Activated naive CD4-positive, alpha-beta T cell treated with anti-CD3 and anti-CD28 coated beads, Interleukin-2, amount 50 U/mL, for 24 hours (primary cell): ENCODE measurements at regions not wholly inside any gene's neighbourhood (a gene's known extent, or its start where the extent isn't known, plus 50 kb on each side); places are given as distances from the start of the nearest gene placed in this dataset.

Experiments
- H3K27ac Mint-ChIP-seq: one replicate; pipeline ENCODE4 v1.8.0; 2021; ENCODE audit warnings: mild to moderate bottlenecking, mixed read lengths
- H3K27me3 Mint-ChIP-seq: one replicate; pipeline ENCODE4 v1.8.0; 2021; ENCODE audit warnings: mixed read lengths
- H3K36me3 Mint-ChIP-seq: one replicate; pipeline ENCODE4 v1.8.0; 2021; ENCODE audit warnings: mixed read lengths
- H3K4me1 Mint-ChIP-seq: one replicate; pipeline ENCODE4 v1.8.0; 2021; ENCODE audit warnings: mixed read lengths
- H3K4me3 Mint-ChIP-seq: one replicate; pipeline ENCODE4 v1.8.0; 2021; ENCODE audit warnings: mild to moderate bottlenecking, mixed read lengths
- H3K9me3 Mint-ChIP-seq: one replicate; pipeline ENCODE4 v1.8.0; 2021; ENCODE audit warnings: mixed read lengths

GRCh38 chr11:69563946-69564775 lies 76.8 kb upstream of the CCND1 start:
- peaks cover 9% of the 10 kb centered on the region for H3K27me3 Mint-ChIP-seq
- H3K4me3 Mint-ChIP-seq, result no peak overlapping the region
- peaks cover 8% of the 10 kb centered on the region for H3K9me3 Mint-ChIP-seq
- H3K36me3 Mint-ChIP-seq, result no peaks in the 10 kb centered on the region
- H3K4me1 Mint-ChIP-seq, result peaks cover 16% of the 10 kb centered on the region
- H3K27ac Mint-ChIP-seq, result no peak overlapping the region

GRCh38 chr11:69566001-69566400 lies 75.0 kb upstream of the CCND1 start:
- Mint-ChIP-seq H3K9me3 (peaks cover under 1% of the 10 kb centered on the region), H3K27me3 (peaks cover 6% of the 10 kb centered on the region), H3K4me3 (no peak overlapping the region), H3K27ac (no peak overlapping the region), H3K36me3 (no peaks in the 10 kb centered on the region), H3K4me1 (peaks cover under 1% of the 10 kb centered on the region)

DNA sequence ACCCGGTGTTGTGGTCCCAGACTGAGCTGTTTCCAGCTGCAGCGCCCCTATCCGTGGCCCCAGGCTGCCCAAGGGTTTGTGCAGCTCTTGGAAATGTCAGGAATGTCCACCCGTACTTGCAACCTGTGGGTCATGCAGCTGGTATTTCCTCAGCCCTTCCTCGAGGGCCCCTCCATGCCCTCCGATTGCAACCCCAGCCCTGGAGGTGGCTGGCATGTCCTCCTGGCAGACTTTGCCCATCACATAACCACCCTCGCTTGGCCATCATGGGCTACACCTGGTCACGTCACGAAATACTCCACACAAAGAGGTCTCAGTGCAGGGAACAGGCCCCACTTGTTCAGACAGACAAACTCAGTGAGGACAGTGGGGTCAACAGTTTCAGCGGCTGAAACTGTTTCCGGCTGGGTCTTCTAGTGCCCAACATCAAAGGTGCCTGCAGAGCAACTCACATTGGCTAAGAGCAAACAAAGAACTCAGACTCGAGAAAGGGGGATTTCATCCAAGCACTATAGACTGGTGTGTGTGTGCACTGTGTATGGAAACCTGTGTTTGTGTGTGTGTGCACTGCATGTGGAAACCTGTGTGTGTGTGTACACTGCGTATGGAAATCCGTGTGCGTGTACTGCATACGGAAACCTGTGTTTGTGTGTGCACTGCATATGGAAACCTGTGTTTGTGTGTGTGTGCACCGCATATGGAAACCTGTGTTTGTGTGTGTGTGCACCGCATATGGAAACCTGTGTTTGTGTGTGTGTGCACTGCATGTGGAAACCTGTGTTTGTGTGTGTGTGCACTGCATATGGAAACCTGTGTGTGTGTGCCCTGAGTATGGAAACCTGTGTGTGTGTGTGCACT lies 72.8 kb upstream of the CCND1 start:
- Mint-ChIP-seq H3K4me3 (no peak overlapping the region), H3K4me1 (no peaks in the 10 kb centered on the region), H3K27ac (no peak overlapping the region), H3K27me3 (peaks cover 6% of the 10 kb centered on the region), H3K36me3 (no peaks in the 10 kb centered on the region), H3K9me3 (no peaks in the 10 kb centered on the region)

- Mint-ChIP-seq H3K27ac (no peak overlapping the region), H3K4me1 (no peaks in the 10 kb centered on the region), H3K9me3 (no peaks in the 10 kb centered on the region), H3K27me3 (peaks cover 3% of the 10 kb centered on the region), H3K4me3 (no peak overlapping the region), H3K36me3 (no peaks in the 10 kb centered on the region)
These were observed 72.2 kb upstream of the CCND1 start for GRCh38 chr11:69568809-69569097.

DNA sequence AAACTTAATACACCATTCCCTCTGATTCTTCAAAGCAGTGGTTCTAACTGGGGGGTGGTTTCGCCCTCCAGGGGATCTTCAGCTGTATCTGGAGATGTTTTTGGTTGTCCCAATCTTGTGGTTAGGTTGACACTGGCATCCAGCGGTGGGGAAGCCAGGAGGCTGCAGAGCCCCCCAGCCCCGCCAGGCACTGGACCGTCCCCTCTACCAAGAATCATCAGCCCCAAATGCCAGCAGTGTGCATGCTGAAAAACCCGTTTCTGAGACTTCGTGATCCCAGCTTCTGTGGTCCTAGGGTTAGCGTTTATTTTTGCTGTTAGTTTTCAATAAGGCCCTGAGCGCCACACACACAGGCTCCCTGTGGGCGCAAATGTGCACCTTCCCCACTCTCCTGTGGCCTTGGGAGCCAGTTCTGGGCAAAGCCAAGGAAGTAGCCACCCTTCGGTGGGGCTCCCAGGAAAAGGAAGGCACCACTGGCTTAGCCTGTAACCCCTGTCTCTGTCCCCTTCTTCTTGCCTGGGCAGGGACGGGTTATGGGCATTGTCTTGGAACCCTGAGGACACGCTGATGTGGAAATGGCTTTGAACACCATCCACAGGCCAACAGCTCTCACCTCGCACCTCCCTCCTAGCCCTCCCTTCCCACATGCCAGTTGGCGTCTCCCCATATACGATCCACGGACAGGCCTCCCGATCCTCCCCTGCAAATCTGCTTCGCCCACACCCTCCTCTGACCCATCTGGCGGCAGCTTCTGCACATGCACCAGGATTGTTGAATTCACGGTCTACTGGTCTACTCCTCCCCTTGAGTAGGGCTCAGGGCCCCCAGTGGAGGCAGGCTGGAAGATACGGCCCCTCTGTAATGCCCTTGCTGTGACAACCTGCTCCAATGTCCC lies 71.4 kb upstream of the CCND1 start:
- Mint-ChIP-seq H3K4me1 (no peaks in the 10 kb centered on the region), H3K36me3 (no peaks in the 10 kb centered on the region), H3K9me3 (no peaks in the 10 kb centered on the region), H3K27me3 (peaks cover 2% of the 10 kb centered on the region), H3K27ac (no peak overlapping the region), H3K4me3 (no peak overlapping the region)

- H3K9me3 Mint-ChIP-seq, result no peaks in the 10 kb centered on the region
- H3K4me3 Mint-ChIP-seq, result no peak overlapping the region
- no peaks in the 10 kb centered on the region for H3K4me1 Mint-ChIP-seq
- H3K27ac Mint-ChIP-seq, result peak overlapping the region; percentile 66
- peaks cover 7% of the 10 kb centered on the region for H3K27me3 Mint-ChIP-seq
- no peaks in the 10 kb centered on the region for H3K36me3 Mint-ChIP-seq
These were observed 68.6 kb upstream of the CCND1 start for GRCh38 chr11:69572233-69572860.

DNA sequence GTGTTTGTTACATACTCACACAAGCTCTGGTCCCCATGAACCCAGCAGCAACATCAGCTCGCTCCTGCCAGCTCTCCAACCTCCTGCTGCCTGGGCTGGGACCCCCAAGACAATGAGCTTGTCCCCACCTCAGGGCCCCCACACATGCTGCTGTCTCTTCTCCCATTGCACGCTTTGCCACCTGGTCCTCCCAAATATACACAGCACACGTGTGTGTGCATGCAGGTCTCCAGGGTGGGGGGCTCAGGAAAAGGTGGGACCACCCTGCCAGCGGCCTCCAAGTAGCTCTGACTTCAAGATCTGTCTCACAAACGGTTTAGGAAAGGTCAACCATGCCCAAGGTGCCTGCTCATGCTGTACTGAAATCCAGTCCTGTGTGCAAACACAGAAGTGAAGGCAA lies 68.1 kb upstream of the CCND1 start:
- H3K27me3 Mint-ChIP-seq, result peaks cover 7% of the 10 kb centered on the region
- H3K9me3 Mint-ChIP-seq, result no peaks in the 10 kb centered on the region
- H3K4me3 Mint-ChIP-seq, result no peak overlapping the region
- no peaks in the 10 kb centered on the region for H3K36me3 Mint-ChIP-seq
- no peaks in the 10 kb centered on the region for H3K4me1 Mint-ChIP-seq
- no peak overlapping the region for H3K27ac Mint-ChIP-seq

DNA sequence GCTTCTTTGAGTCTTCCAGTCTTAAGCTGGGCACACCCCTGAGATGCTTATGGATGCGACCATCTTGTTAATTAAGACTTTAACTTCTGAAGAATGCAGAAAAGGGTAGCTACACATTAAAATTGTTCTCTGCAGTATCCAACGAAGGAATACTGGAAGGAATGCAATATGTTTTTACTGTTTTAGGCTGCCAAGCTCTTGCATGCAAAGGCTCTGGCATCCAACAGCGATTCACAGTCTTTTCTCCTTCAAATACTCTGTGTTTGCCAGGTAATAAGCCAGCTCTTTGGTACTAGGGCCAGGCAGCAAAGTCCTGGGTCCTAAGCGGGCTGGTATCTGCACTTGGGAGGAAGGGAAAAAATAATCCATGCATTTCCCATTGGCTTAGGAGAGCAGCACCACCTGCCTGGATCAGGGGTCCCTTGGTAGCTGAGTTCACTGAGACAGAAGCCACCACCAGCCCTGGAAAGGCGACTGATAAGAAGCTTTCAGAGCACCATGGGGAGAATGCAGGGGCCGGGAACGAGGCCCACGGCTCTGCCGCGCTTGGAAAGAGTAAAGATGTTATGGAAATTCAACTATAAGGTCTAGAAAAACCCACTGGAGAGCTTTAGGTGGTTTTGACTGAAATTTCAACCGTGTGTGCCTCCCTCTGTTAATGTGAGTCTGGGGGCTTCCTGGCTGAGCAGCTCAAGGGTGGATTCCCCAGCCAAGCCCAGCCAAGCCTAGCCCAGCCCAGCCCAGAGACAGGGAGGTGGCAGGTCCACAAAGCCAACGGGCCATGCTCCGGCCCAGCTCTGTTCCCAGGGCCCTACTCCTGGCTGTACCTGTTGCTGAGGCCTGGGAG lies 67.0 kb upstream of the CCND1 start:
- Mint-ChIP-seq H3K27ac (no peak overlapping the region), H3K27me3 (peaks cover 7% of the 10 kb centered on the region)

DNA sequence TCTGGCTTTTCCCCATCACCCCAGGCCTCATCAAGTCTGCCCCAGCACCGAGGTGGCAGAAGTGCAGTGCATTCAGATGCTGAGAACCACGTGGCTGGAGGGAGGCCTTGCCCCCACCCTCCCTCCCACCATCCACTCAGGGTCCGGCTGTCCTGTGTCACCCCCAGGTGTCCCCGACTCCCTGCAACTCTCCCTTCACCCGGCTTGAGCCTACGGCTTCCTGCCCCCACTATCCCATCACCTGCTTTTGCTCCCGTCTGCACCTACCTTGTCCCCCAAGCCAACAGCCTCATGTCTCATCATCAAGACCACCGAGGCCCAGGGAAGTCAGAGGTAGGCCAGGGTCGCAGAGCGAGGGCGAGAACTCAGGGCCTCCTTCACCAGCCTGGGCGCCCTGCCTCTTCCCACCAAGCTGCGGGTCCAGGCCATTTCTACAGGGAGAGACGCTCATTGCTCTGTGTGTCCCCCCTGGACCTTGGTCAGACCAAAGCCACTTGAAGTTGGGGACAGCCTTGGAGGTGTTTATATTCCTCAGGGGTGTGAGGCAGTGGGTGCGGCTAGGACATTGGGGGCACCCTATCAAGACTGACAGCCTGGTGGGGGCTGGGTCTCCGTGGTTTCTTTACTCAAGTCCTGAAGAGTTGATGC lies 66.2 kb upstream of the CCND1 start:
- Mint-ChIP-seq H3K4me3 (no peak overlapping the region), H3K9me3 (no peaks in the 10 kb centered on the region), H3K4me1 (no peaks in the 10 kb centered on the region), H3K36me3 (no peaks in the 10 kb centered on the region), H3K27me3 (peaks cover 7% of the 10 kb centered on the region), H3K27ac (no peak overlapping the region)

More for the DNA sequence above, 67.0 kb upstream of the CCND1 start:
- no peak overlapping the region for H3K4me3 Mint-ChIP-seq
- H3K36me3 Mint-ChIP-seq, result no peaks in the 10 kb centered on the region
- no peaks in the 10 kb centered on the region for H3K9me3 Mint-ChIP-seq
- H3K4me1 Mint-ChIP-seq, result no peaks in the 10 kb centered on the region

DNA sequence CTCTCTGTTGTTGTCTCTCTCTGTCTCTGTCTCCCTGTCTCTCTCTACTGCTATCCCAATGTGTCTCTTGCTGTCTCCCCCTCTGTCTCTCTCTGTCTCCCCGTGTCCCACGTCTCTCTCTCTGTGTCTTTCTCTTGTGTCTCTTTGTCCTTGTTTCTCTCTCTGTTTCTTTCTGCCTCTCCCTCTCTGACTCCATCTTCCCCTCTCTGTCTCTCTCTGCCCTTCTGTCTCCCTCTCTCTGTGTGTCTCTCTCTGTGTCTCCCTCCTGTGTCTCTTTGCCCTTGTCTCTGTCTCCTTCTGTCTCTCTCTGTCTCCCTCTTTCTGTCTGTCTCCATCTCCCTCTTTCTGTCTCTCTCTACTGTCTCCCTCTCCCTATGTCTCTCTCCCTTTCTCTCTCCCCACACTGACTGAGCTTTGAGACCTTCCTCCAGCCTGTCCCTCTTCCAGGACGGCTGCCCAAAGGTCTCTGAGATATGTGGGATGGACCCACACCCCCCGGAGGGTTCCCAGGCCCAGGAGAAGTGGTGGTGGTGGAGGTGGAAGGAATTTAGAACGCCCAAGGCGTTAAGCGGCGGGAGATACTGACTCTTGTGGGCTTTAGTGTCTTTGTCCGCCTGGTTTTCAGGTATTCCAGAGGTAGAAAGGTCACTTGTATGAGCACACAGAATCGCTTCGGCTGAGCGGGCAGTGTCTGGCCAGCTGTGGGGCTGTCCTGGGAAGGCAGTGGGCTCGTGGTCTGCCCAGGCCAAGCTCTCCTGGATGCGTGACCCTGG lies 65.5 kb upstream of the CCND1 start:
- H3K36me3 Mint-ChIP-seq, result no peaks in the 10 kb centered on the region
- H3K4me1 Mint-ChIP-seq, result no peaks in the 10 kb centered on the region
- H3K9me3 Mint-ChIP-seq, result no peaks in the 10 kb centered on the region
- H3K27me3 Mint-ChIP-seq, result peaks cover 7% of the 10 kb centered on the region
- H3K27ac Mint-ChIP-seq, result no peak overlapping the region
- H3K4me3 Mint-ChIP-seq, result no peak overlapping the region

DNA sequence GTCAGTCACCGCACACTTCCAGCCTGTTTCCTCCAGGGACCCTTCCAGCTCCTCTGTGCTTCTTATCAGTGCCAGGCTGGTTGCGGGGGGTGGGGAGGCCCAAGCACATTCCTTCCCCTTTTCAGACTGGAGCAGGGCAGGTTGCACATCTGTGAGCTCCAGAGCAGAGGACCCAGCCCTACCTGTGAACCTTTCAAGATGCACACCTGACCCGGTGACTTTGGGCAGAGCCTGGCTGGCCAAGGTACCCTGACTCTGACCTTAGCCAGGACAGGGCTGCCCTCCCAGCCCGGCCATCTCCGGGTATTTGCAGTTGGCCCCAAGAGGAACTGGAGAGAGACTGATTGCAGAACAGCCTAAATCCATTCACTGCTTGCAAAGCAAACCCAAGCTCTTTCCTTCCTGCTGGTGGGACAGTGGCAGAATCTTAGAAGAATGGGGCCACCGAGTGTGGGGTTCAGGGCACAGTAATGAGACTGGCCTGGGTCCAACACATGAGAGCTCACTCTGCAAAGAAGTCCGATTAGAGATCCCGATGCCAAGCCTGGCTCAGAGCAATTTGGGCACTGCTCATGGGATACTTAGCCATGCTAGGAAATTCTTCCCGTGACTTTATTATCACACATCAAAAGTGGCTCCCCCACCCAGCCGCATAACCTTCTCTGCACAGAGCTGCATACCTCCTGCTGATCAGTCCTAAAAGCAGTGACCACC lies 64.7 kb upstream of the CCND1 start:
- H3K27me3 Mint-ChIP-seq, result peaks cover 7% of the 10 kb centered on the region
- no peak overlapping the region for H3K4me3 Mint-ChIP-seq
- no peak overlapping the region for H3K27ac Mint-ChIP-seq
- no peaks in the 10 kb centered on the region for H3K36me3 Mint-ChIP-seq
- no peaks in the 10 kb centered on the region for H3K4me1 Mint-ChIP-seq
- no peaks in the 10 kb centered on the region for H3K9me3 Mint-ChIP-seq

GRCh38 chr11:69578167-69578566 lies 62.8 kb upstream of the CCND1 start:
- peaks cover 5% of the 10 kb centered on the region for H3K27me3 Mint-ChIP-seq
- no peaks in the 10 kb centered on the region for H3K4me1 Mint-ChIP-seq
- no peak overlapping the region for H3K27ac Mint-ChIP-seq
- H3K4me3 Mint-ChIP-seq, result no peak overlapping the region
- no peaks in the 10 kb centered on the region for H3K9me3 Mint-ChIP-seq
- H3K36me3 Mint-ChIP-seq, result no peaks in the 10 kb centered on the region

- Mint-ChIP-seq H3K4me1 (no peaks in the 10 kb centered on the region), H3K27ac (no peak overlapping the region), H3K4me3 (no peak overlapping the region), H3K36me3 (no peaks in the 10 kb centered on the region), H3K27me3 (peaks cover under 1% of the 10 kb centered on the region), H3K9me3 (no peaks in the 10 kb centered on the region)
These were observed 60.4 kb upstream of the CCND1 start for GRCh38 chr11:69580529-69580928.
